Keratinocyte (primary cell): ENCODE measurements at regions not wholly inside any gene's neighbourhood (a gene's known extent, or its start where the extent isn't known, plus 50 kb on each side); places are given as distances from the start of the nearest gene placed in this dataset.

ENCODE experiments used
- EZH2 ChIP-seq: IDR thresholded peaks from one replicate; pipeline ENCODE4 v1.6.1; 2012; ENCODE audit warnings: inconsistent platforms, mild to moderate bottlenecking, low read length, moderate library complexity
- TF ChIP-seq, protein P1 (sequence below), 3 experiments: IDR thresholded peaks in 1 of 3; conservative IDR thresholded peaks in 1 of 3; optimal IDR thresholded peaks in 1 of 3; 2 replicates in 2 of 3; 3 replicates in 1 of 3; pipeline versions ENCODE3 to v1.5.1; 2011; ENCODE audit warnings: low read length in 3 of 3, mild to moderate bottlenecking in 3 of 3, moderate library complexity in 2 of 3, control low read depth in 1 of 3, inconsistent platforms in 1 of 3; ENCODE audit not compliant: insufficient read depth in 2 of 3; ENCODE audit errors: extremely low read depth in 1 of 3

DNA sequence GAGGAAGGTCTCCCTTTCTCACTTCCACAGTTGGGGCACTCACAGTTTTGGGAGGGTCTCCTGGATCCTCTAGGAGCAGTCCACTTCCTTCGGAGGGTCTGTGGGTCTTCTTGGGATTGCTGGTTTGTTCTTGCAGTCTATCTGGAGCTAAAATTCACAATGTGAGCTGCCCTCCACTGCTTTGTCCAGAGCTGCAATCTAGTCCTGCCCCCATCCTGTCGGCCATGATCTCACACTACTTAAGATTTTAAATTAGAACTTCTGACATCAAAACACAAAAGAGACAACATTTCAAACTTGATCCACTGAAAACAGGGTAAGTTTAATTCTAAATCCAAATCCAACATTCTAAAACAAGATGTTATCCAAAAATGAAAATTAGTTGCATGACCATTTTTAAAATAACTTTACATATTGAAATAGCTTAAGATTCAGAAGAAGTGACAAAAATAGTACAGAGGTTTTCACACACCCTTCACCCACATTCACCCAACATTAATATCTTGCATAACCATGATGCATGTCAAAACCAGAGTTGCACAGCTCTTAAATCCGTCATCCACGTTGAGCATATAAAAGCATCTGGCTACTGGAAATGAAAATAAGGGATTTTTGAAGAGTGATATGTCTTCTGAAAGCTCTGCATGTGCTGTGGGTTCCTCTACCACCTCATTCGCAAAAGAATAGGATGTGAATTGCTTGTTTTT is 113.7 kb upstream of the EPB41L4A start:
- TF ChIP-seq, protein P1, sequence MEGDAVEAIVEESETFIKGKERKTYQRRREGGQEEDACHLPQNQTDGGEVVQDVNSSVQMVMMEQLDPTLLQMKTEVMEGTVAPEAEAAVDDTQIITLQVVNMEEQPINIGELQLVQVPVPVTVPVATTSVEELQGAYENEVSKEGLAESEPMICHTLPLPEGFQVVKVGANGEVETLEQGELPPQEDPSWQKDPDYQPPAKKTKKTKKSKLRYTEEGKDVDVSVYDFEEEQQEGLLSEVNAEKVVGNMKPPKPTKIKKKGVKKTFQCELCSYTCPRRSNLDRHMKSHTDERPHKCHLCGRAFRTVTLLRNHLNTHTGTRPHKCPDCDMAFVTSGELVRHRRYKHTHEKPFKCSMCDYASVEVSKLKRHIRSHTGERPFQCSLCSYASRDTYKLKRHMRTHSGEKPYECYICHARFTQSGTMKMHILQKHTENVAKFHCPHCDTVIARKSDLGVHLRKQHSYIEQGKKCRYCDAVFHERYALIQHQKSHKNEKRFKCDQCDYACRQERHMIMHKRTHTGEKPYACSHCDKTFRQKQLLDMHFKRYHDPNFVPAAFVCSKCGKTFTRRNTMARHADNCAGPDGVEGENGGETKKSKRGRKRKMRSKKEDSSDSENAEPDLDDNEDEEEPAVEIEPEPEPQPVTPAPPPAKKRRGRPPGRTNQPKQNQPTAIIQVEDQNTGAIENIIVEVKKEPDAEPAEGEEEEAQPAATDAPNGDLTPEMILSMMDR (optimal IDR thresholded peaks at IDR 0.05 in 1 of 3, IDR thresholded peaks at IDR 0.05 in 1 of 3, conservative IDR thresholded peaks at IDR 0.05 in 1 of 3; ENCODE audit: extremely low read depth in 1 of 3, insufficient read depth in 2 of 3, low read length in 3 of 3), result no peak
- no peak for TF ChIP-seq EZH2
